HG03460 (cell line): ENCODE measurements at regions not wholly inside any gene's neighbourhood (a gene's known extent, or its start where the extent isn't known, plus 50 kb on each side); places are given as distances from the start of the nearest gene placed in this dataset.
"Not testable (repeated sequence)": the region's sequence is repeated elsewhere in the genome, so short reads cannot be mapped to it uniquely, and the experiment has no call there.

Source experiments
- ATAC-seq: cut with Tn5 transposase; IDR thresholded peaks from one replicate; pipeline ENCODE4 v1.9.1; 2021; ENCODE audit not compliant: unreplicated experiment

GRCh38 chr6:2317498-2317897 lies 72.1 kb upstream of the GMDS start:
- ATAC-seq, result not testable (repeated sequence)

GRCh38 chr6:2314641-2315040 lies 69.2 kb upstream of the GMDS start:
- no peak for ATAC-seq

GRCh38 chr6:2310042-2310441 lies 64.6 kb upstream of the GMDS start:
- ATAC-seq, result no peak

GRCh38 chr6:2309122-2309521 lies 63.7 kb upstream of the GMDS start:
- ATAC-seq, result no peak

- no peak for ATAC-seq
Measured at GRCh38 chr6:2307799-2308198, 62.4 kb upstream of the GMDS start.

- ATAC-seq, result no peak
Measured at GRCh38 chr6:2305951-2306350, 60.5 kb upstream of the GMDS start.

GRCh38 chr6:2302482-2302881 lies 57.1 kb upstream of the GMDS start:
- ATAC-seq, result not testable (repeated sequence)

GRCh38 chr6:2296781-2297180 lies 51.4 kb upstream of the GMDS start:
- ATAC-seq, result no peak
